NCI-H1105 treated with DMSO at 0.1 percent for 48 hours (cell line): ENCODE measurements at regions not wholly inside any gene's neighbourhood (a gene's known extent, or its start where the extent isn't known, plus 50 kb on each side); places are given as distances from the start of the nearest gene placed in this dataset.

ENCODE experiments used
- DNase-seq: peaks from one replicate; lab custom pipeline; 2025; lab: John Stamatoyannopoulos, UW

DNA sequence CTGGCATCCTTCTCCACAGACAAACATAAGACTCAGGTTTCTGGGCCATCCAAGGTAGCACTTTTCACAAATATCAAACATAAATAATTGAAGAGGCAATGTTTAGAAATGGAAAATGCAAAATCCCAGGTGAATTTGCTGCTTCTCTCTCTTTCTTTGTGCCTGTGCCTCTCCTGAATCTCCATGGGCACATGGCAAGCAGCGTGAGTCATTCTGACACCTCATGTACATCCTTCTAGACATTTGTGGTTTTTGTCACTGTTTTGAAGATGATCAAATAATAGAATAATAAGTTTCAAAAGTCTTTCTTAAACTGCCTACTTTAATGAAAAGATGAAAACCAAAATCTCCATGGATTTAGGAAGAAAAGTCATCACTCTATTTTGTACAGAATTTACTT, 60.3 kb upstream of the RAB11FIP2 start:
- no peak for DNase-seq

DNA sequence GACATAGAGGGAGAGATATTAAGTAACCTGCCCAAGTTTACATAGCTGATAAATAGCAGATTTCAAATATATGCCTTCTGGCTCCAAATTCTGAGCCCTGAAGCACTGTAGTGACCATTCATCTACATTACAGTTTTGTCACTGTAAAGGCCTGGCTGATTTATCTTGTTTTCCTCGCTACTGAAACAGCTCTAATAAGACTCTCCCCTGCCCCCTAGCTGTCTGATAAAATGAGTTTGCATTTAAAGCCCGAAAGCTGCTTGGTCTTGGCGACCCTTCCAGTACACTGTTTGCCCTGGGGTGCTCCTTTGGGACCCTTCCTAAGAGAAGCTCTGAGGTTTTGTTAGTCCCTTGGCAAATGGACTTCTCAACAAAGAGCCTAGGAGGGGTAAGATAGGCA, 59.7 kb upstream of the RAB11FIP2 start:
- no peak for DNase-seq

DNA sequence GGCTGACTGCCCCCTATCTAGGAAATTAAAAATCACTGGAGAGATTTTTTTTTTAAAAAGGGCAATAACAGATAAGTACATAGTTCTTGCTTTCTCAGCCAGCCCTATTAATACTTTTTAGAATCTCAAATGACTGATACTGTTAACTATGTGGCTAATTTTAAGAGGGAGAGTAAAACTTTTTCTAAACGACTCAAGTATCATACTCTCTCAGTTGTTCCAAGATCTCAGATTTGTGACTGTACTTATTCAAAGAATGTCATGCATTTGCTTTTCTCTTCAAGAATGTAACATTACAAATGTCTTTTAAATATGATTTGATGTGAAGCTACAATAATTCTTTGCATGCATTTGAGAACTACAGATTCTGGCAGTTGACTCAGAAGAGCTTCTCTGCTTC, 55.4 kb upstream of the RAB11FIP2 start:
- no peak for DNase-seq

DNA sequence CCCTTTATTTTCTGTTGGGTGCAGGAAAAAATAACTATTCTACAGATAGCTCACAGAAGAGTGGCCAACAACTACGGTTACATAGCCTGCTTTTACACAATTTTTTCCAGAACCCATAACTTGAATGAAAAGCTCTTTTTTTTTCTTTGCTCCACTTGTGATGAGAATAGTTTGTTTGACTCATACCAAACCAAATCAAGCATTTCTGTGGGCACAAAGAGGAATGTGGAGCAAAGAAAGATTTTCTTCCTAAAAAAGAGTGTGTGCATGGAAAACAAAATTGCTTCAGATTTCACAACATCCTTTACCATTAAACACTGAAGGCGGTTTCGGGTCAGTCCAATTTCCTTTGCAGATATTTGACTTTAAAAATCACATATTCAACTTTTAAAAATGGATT, 54.8 kb upstream of the RAB11FIP2 start:
- no peak for DNase-seq
